ENCODE measurements at regions not wholly inside any gene's neighbourhood (a gene's known extent, or its start where the extent isn't known, plus 50 kb on each side); places are given as distances from the start of the nearest gene placed in this dataset.
"Not testable (repeated sequence)": the region's sequence is repeated elsewhere in the genome, so short reads cannot be mapped to it uniquely, and the experiment has no call there.

DNA sequence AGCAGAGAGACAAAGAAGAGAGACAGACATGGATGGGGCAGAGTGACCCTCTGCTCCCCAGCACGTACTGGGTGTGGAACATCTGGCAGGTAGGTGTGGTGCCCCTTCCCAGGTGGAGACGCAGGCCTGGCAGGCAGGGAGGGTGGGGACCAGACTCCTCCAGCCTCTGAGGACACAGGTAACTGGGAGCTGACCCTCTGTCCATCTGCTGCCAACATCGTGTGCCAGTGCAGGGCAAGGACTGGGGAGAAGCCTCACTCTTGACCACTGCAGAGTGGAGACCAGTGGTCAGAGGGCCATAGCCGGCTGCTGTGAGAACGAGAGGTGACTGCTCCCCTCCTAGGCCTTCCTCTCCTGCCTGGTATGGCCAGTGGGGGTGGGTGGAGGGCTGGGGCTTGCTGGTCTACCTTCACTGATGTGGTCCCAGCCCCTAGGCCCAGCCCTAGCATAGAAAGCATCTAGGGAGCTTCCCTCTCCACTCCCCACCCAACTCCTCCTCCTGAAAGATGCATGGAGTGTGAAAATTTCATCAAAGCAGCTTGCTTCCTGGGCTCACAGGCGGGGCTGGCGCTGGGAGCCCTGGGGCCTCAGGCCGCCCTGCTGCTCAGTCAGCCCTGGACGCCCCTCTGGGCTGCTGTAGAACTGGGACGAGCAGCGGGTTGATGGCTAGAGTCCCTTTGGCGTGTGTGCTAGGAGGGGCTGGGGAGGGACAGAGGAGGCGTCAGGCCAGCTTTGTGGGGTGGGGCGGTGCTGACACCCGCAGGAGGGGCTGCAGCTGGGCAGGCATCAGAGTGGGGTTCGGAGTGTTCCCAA lies 90.3 kb downstream of the PLXNA1 start:
- Mint-ChIP-seq H3K36me3 (ENCODE audit: low read depth) (no peaks in the 10 kb centered on the region), H3K4me1 (peaks cover 10% of the 10 kb centered on the region), H3K9me3 (peaks cover 5% of the 10 kb centered on the region), H3K4me3 (no peak overlapping the region), H3K27me3 (ENCODE audit: low read depth, poor library complexity) (peaks cover 6% of the 10 kb centered on the region), H3K27ac (no peak overlapping the region)
- no peak for DNase-seq
- TF ChIP-seq, protein P1, sequence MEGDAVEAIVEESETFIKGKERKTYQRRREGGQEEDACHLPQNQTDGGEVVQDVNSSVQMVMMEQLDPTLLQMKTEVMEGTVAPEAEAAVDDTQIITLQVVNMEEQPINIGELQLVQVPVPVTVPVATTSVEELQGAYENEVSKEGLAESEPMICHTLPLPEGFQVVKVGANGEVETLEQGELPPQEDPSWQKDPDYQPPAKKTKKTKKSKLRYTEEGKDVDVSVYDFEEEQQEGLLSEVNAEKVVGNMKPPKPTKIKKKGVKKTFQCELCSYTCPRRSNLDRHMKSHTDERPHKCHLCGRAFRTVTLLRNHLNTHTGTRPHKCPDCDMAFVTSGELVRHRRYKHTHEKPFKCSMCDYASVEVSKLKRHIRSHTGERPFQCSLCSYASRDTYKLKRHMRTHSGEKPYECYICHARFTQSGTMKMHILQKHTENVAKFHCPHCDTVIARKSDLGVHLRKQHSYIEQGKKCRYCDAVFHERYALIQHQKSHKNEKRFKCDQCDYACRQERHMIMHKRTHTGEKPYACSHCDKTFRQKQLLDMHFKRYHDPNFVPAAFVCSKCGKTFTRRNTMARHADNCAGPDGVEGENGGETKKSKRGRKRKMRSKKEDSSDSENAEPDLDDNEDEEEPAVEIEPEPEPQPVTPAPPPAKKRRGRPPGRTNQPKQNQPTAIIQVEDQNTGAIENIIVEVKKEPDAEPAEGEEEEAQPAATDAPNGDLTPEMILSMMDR (IDR thresholded peaks at IDR 0.05), result no peak

DNA sequence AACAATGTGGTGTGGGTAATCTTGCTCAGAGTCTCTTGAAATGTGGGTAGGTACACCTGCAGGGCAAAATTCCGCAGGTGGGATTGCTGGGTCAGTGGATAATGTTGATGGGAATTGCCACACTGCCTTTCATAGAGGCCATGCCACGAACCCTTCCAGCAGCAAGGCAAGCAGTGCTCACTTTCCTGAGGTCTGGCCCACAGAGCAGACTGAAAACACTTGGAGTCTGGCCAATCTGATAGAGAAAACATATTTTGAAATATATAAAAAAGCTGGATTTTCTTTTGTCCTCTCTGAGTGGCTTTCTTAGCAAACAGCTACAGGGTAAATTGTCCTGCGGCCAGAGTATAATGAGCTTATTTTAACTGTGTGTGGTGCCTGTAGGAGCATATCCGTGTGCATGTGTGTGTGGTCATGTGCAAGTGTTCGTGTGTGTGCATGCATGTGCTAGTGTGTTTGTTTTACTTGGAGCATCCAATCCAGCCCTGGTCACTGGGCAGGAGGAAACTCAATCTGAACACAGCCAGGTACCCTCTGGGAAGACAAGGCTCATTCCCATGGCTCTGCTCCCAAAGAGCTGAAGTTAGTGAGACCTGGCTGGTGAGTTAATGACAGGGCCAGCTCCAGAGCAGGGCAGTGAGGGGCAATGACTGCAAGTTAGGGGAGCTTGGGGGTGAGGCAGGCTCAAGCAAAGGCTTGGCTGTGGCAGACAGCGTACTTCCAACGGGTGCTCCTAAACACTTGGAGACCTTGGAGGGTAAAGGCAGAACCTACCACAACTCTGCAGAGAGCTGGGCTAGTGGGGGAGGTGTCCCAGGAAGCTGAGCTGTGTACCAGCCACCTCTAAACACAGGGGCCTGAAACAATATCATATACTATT lies 91.3 kb downstream of the PLXNA1 start:
- Mint-ChIP-seq H3K9me3 (peaks cover 5% of the 10 kb centered on the region), H3K36me3 (ENCODE audit: low read depth) (no peaks in the 10 kb centered on the region), H3K27me3 (ENCODE audit: low read depth, poor library complexity) (peaks cover 7% of the 10 kb centered on the region), H3K4me1 (peaks cover 8% of the 10 kb centered on the region), H3K27ac (no peak overlapping the region), H3K4me3 (no peak overlapping the region)
- TF ChIP-seq, protein P1 (IDR thresholded peaks at IDR 0.05), result no peak
- no peak for DNase-seq

DNA sequence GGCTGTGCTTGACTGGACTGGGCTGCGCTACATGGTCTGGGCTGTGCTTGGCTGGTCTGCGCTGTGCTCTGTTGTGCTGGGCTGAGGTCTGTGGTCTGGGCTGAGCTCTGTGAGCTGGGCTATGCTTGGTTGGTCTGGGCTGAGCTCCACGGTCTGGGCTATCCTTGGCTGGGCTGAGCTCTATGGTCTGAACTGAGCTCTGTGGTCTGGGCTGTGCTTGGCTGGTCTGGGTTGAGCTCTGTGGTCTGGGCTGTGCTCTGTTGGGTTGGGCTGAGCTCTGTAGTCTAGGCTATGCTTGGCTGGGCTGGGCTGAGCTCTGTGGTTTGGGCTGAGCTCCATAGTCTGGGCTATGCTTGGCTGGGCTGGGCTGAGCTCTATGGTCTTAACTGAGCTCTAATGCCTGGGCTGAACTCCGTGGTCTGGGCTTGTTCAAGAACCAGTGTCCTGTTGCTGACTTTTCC lies 92.0 kb downstream of the PLXNA1 start:
- no peak for DNase-seq
- Mint-ChIP-seq H3K36me3 (ENCODE audit: low read depth) (no peaks in the 10 kb centered on the region), H3K27me3 (ENCODE audit: low read depth, poor library complexity) (peaks cover 13% of the 10 kb centered on the region), H3K9me3 (peaks cover 5% of the 10 kb centered on the region), H3K4me3 (no peak overlapping the region), H3K4me1 (peaks cover 4% of the 10 kb centered on the region), H3K27ac (peak overlapping the region; percentile 2)
- TF ChIP-seq, protein P1 (IDR thresholded peaks at IDR 0.05), result no peak

DNA sequence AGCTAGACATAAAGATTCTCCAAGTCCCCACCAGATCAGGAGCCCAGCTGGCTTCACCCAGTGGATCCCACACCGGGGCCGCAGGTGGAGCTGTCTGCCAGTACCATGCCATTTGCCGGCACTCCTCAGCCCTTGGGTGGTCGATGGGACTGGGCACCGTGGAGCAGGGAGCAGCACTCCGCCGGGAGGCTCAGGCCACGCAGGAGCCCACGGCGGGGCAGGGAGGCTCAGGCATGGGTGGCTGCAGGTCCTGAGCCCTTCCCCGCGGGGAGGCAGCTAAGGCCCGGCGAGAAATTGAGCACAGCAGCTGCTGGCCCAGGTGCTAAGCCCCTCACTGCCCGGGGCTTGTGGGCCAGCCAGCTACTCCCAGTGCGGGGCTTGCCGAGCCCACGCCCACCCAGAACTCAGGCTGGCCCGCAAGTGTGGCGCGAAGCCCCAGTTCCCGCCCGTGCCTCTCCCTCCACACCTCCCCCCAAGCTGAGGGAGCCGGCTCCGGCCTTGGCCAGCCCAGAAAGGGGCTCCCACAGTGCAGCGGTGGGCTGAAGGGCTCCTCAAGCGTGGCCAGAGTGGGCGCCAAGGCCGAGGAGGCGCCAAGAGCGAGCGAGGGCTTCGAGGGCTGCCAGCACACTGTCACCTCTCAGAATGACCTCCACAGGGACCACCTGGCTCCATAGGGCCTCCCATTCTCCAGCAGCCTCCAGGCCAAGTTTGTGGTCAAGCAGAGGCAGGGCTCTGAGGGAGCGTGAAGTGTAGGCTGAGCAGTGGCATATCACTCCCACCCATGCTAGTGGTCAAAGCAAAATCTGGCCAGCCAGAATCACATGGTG lies 93.5 kb downstream of the PLXNA1 start:
- H3K9me3 Mint-ChIP-seq; H3K36me3 Mint-ChIP-seq (ENCODE audit: low read depth); H3K4me3 Mint-ChIP-seq; H3K4me1 Mint-ChIP-seq; DNase-seq; H3K27ac Mint-ChIP-seq: not testable (repeated sequence)
- peaks cover 18% of the 10 kb centered on the region for H3K27me3 Mint-ChIP-seq (ENCODE audit: low read depth, poor library complexity)

DNA sequence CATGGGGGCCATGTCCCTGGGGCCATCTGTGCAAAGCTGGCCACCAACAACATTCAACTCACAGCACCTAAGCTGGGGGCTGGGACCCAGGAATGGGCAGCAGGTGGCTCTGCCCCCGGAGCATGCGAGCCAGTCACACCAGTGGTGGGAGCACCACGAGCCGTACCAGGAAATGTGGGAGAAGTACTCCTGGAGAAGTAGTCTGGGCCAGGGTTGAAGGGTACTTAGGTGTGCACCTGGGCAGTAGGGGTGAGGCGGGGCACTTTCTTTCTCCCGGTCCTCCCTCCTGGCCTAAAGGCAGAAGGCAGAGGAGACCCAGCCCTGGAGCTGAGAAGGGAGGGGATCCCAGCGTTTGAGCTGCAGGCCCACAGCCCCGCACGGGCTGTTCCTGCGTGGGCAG lies 94.2 kb downstream of the PLXNA1 start:
- TF ChIP-seq, protein P1 (IDR thresholded peaks at IDR 0.05), result no peak
- DNase-seq, result no peak
- Mint-ChIP-seq H3K27ac (no peak overlapping the region), H3K4me3 (no peak overlapping the region), H3K9me3 (peaks cover 5% of the 10 kb centered on the region), H3K4me1 (peaks cover 4% of the 10 kb centered on the region), H3K36me3 (ENCODE audit: low read depth) (no peaks in the 10 kb centered on the region), H3K27me3 (ENCODE audit: low read depth, poor library complexity) (peaks cover 18% of the 10 kb centered on the region)

Measured in nephron progenitor cell (in vitro differentiated cells).